K562 (cell line): ENCODE measurements at regions not wholly inside any gene's neighbourhood (a gene's known extent, or its start where the extent isn't known, plus 50 kb on each side); places are given as distances from the start of the nearest gene placed in this dataset.

ENCODE experiments used
- JUND ChIP-seq, 2 experiments: IDR thresholded peaks; 2 replicates in 1 of 2; 3 replicates in 1 of 2; pipeline ENCODE4 v1.6.1; 2011; ENCODE audit warnings: borderline replicate concordance in 2 of 2, low read depth in 2 of 2, low read length in 2 of 2, improper control_type of control experiment in 1 of 2, missing biosample characterization in 1 of 2, missing genetic modification characterization in 1 of 2, missing genetic modification reagents in 1 of 2
- MTA3 ChIP-seq: fragments of 450-650 bp; formaldehyde crosslinking; IDR thresholded peaks from 2 replicates; pipeline ENCODE4 v1.6.1; 2017; ENCODE audit warnings: mild to moderate bottlenecking, borderline replicate concordance
- NR2C2 ChIP-seq, 2 experiments: fragments of 200-800 bp in 1 of 2; sonication (Bioruptor generic) in 1 of 2; sonication (generic) in 1 of 2; formaldehyde crosslinking in 1 of 2; IDR thresholded peaks; 2 replicates each; pipeline versions ENCODE4 v1.6.1 to v1.8.0; 2016 to 2022; ENCODE audit warnings: mild to moderate bottlenecking in 1 of 2, missing compliant biosample characterization in 1 of 2, missing genetic modification characterization in 1 of 2, missing genetic modification reagents in 1 of 2
- NR4A1 ChIP-seq, 2 experiments: fragments of 250-450 bp in 1 of 2; fragments of 450-650 bp in 1 of 2; sonication (Bioruptor Pico) in 1 of 2; IDR thresholded peaks; 2 replicates each; pipeline versions ENCODE4 v1.4.0 to v1.6.1; 2016 to 2020; ENCODE audit warnings: mild to moderate bottlenecking in 2 of 2, missing compliant biosample characterization in 1 of 2, missing genetic modification characterization in 1 of 2, moderate library complexity in 1 of 2
- POLR2AphosphoS2 ChIP-seq: IDR thresholded peaks from 2 replicates; pipeline ENCODE4 v1.6.1; 2012; ENCODE audit warnings: low read length, improper control_type of control experiment
- SMAD3 ChIP-seq: fragments of 450-650 bp; formaldehyde crosslinking; conservative IDR thresholded peaks from 2 replicates; pipeline ENCODE4 v1.4.0; 2020; ENCODE audit warnings: mild to moderate bottlenecking
- TAF9B ChIP-seq: fragments of 450-650 bp; IDR thresholded peaks from 2 replicates; pipeline ENCODE4 v1.6.1; 2018; ENCODE audit warnings: mild to moderate bottlenecking; ENCODE audit not compliant: partially characterized antibody
- TCF3 ChIP-seq: sonication (generic); formaldehyde crosslinking; IDR thresholded peaks from 2 replicates; pipeline ENCODE4 v1.4.0; 2020; ENCODE audit warnings: mild to moderate bottlenecking, missing genetic modification reagents
- TF ChIP-seq, protein P1 (sequence below): sonication (generic); formaldehyde crosslinking; IDR thresholded peaks from 2 replicates; pipeline ENCODE4 v1.4.0; 2020; ENCODE audit warnings: mild to moderate bottlenecking, missing genetic modification reagents
- TF ChIP-seq, protein P2 (sequence below): fragments of 150-350 bp; conservative IDR thresholded peaks from 2 replicates; pipeline ENCODE4 v1.6.1; 2014; ENCODE audit warnings: low read length
- TF ChIP-seq, protein P3 (sequence below), 2 experiments: fragments of 450-650 bp; IDR thresholded peaks; 2 replicates each; pipeline ENCODE4 v1.6.1; 2016
- TF ChIP-seq, protein P4 (sequence below): fragments of 450-650 bp; IDR thresholded peaks from 2 replicates; pipeline ENCODE4 v1.6.1; 2016; ENCODE audit warnings: borderline replicate concordance
- TF ChIP-seq, protein P5 (sequence below), 3 experiments: IDR thresholded peaks in 2 of 3; conservative IDR thresholded peaks in 1 of 3; 2 replicates each; pipeline ENCODE4 v1.5.1; 2011 to 2012; ENCODE audit warnings: low read length in 3 of 3, mild to moderate bottlenecking in 3 of 3, control low read depth in 2 of 3, improper control_type of control experiment in 1 of 3, inconsistent platforms in 1 of 3, low read depth in 1 of 3, mixed read lengths in 1 of 3, moderate library complexity in 1 of 3; ENCODE audit not compliant: insufficient read depth in 2 of 3
- TF ChIP-seq, protein P6 (sequence below): sonication (generic); formaldehyde crosslinking; IDR thresholded peaks from 2 replicates; pipeline ENCODE4 v1.8.0; 2022; ENCODE audit warnings: mild to moderate bottlenecking, missing genetic modification reagents

DNA sequence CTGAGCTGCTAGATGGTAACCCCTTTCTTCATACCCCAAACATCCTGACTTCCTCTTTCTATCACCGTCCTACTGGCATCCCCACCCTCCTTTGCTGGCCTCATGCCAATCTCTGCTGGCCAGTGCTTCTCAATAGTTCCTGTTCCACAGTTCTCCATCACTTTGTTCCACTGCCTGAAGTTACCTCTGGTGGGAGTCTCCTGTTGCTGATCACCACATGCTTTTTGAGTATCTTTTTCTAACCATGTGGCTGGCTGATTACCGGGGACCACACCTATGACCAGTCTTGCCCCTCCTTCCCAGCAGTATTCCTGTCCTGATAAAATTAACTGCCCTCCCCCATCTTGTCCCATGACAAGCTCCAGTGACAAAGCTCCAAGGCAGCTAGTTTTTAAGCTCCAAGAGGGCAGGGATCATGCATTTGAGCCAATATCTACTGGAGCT lies 380.4 kb upstream of the CCL2 start (continued):
- TF ChIP-seq NR2C2 (CRISPR knock-in tag; IDR thresholded peaks at IDR 0.05) (no peak), NR2C2 (tag; IDR thresholded peaks at IDR 0.05) (0 out of 2 replicates have a peak, but pooled peaks have one; percentile 14), MTA3 (peak; percentile 94), SMAD3 (CRISPR knock-in tag) (0 out of 2 replicates have a peak, but pooled peaks have one; percentile 6), NR4A1 (CRISPR knock-in tag; IDR thresholded peaks at IDR 0.05) (peak; percentile 44; the same call in 1 of the 2 replicates), NR4A1 (tag; IDR thresholded peaks at IDR 0.05) (peak; percentile 87), JUND (IDR thresholded peaks at IDR 0.05; ENCODE audit: borderline replicate concordance, low read depth, low read length) (peak; percentile 63), JUND (tag; IDR thresholded peaks at IDR 0.05; ENCODE audit: borderline replicate concordance, low read depth, low read length) (peak; percentile 60; the same call in 2 of the 3 replicates), TCF3 (peak; percentile 90), TAF9B (peak; percentile 60), POLR2AphosphoS2 (no peak)
- TF ChIP-seq, protein P1, sequence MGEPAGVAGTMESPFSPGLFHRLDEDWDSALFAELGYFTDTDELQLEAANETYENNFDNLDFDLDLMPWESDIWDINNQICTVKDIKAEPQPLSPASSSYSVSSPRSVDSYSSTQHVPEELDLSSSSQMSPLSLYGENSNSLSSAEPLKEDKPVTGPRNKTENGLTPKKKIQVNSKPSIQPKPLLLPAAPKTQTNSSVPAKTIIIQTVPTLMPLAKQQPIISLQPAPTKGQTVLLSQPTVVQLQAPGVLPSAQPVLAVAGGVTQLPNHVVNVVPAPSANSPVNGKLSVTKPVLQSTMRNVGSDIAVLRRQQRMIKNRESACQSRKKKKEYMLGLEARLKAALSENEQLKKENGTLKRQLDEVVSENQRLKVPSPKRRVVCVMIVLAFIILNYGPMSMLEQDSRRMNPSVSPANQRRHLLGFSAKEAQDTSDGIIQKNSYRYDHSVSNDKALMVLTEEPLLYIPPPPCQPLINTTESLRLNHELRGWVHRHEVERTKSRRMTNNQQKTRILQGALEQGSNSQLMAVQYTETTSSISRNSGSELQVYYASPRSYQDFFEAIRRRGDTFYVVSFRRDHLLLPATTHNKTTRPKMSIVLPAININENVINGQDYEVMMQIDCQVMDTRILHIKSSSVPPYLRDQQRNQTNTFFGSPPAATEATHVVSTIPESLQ (CRISPR knock-in tag) = no peak
- TF ChIP-seq, protein P2, sequence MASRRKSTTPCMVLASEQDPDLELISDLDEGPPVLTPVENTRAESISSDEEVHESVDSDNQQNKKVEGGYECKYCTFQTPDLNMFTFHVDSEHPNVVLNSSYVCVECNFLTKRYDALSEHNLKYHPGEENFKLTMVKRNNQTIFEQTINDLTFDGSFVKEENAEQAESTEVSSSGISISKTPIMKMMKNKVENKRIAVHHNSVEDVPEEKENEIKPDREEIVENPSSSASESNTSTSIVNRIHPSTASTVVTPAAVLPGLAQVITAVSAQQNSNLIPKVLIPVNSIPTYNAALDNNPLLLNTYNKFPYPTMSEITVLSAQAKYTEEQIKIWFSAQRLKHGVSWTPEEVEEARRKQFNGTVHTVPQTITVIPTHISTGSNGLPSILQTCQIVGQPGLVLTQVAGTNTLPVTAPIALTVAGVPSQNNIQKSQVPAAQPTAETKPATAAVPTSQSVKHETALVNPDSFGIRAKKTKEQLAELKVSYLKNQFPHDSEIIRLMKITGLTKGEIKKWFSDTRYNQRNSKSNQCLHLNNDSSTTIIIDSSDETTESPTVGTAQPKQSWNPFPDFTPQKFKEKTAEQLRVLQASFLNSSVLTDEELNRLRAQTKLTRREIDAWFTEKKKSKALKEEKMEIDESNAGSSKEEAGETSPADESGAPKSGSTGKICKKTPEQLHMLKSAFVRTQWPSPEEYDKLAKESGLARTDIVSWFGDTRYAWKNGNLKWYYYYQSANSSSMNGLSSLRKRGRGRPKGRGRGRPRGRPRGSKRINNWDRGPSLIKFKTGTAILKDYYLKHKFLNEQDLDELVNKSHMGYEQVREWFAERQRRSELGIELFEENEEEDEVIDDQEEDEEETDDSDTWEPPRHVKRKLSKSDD = no peak
- TF ChIP-seq, protein P3, sequence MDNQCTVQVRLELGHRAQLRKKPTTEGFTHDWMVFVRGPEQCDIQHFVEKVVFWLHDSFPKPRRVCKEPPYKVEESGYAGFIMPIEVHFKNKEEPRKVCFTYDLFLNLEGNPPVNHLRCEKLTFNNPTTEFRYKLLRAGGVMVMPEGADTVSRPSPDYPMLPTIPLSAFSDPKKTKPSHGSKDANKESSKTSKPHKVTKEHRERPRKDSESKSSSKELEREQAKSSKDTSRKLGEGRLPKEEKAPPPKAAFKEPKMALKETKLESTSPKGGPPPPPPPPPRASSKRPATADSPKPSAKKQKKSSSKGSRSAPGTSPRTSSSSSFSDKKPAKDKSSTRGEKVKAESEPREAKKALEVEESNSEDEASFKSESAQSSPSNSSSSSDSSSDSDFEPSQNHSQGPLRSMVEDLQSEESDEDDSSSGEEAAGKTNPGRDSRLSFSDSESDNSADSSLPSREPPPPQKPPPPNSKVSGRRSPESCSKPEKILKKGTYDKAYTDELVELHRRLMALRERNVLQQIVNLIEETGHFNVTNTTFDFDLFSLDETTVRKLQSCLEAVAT (IDR thresholded peaks at IDR 0.05) = peak; percentile 5 to 79; a peak in 3 of 4 replicates
- TF ChIP-seq, protein P4, sequence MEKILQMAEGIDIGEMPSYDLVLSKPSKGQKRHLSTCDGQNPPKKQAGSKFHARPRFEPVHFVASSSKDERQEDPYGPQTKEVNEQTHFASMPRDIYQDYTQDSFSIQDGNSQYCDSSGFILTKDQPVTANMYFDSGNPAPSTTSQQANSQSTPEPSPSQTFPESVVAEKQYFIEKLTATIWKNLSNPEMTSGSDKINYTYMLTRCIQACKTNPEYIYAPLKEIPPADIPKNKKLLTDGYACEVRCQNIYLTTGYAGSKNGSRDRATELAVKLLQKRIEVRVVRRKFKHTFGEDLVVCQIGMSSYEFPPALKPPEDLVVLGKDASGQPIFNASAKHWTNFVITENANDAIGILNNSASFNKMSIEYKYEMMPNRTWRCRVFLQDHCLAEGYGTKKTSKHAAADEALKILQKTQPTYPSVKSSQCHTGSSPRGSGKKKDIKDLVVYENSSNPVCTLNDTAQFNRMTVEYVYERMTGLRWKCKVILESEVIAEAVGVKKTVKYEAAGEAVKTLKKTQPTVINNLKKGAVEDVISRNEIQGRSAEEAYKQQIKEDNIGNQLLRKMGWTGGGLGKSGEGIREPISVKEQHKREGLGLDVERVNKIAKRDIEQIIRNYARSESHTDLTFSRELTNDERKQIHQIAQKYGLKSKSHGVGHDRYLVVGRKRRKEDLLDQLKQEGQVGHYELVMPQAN = peak; percentile 68
- TF ChIP-seq, protein P5, sequence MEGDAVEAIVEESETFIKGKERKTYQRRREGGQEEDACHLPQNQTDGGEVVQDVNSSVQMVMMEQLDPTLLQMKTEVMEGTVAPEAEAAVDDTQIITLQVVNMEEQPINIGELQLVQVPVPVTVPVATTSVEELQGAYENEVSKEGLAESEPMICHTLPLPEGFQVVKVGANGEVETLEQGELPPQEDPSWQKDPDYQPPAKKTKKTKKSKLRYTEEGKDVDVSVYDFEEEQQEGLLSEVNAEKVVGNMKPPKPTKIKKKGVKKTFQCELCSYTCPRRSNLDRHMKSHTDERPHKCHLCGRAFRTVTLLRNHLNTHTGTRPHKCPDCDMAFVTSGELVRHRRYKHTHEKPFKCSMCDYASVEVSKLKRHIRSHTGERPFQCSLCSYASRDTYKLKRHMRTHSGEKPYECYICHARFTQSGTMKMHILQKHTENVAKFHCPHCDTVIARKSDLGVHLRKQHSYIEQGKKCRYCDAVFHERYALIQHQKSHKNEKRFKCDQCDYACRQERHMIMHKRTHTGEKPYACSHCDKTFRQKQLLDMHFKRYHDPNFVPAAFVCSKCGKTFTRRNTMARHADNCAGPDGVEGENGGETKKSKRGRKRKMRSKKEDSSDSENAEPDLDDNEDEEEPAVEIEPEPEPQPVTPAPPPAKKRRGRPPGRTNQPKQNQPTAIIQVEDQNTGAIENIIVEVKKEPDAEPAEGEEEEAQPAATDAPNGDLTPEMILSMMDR (IDR thresholded peaks at IDR 0.05 in 2 of 3, conservative IDR thresholded peaks at IDR 0.05 in 1 of 3; ENCODE audit: insufficient read depth in 2 of 3, low read depth in 1 of 3, low read length in 3 of 3) = no peak
- TF ChIP-seq, protein P6, sequence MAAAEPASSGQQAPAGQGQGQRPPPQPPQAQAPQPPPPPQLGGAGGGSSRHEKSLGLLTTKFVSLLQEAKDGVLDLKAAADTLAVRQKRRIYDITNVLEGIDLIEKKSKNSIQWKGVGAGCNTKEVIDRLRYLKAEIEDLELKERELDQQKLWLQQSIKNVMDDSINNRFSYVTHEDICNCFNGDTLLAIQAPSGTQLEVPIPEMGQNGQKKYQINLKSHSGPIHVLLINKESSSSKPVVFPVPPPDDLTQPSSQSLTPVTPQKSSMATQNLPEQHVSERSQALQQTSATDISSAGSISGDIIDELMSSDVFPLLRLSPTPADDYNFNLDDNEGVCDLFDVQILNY (CRISPR knock-in tag) = no peak
